ENCODE measurements at regions not wholly inside any gene's neighbourhood (a gene's known extent, or its start where the extent isn't known, plus 50 kb on each side); places are given as distances from the start of the nearest gene placed in this dataset.
A peak's percentile ranks its signal among the peaks of the same experiment; 100 is the strongest.

- Mint-ChIP-seq H3K36me3 (ENCODE audit: low read depth) (no peaks in the 10 kb centered on the region), H3K4me1 (ENCODE audit: low read depth) (no peaks in the 10 kb centered on the region), H3K9me3 (no peaks in the 10 kb centered on the region), H3K4me3 (no peak overlapping the region), H3K27me3 (ENCODE audit: low read depth) (no peaks in the 10 kb centered on the region), H3K27ac (no peak overlapping the region)
- no peak for DNase-seq (ENCODE audit: low spot score)
These were observed 485.0 kb downstream of the SNAPC1 start for GRCh38 chr14:62247266-62247665.

- Mint-ChIP-seq H3K4me1 (ENCODE audit: low read depth) (no peaks in the 10 kb centered on the region), H3K27ac (no peak overlapping the region), H3K27me3 (ENCODE audit: low read depth) (no peaks in the 10 kb centered on the region), H3K4me3 (no peak overlapping the region), H3K36me3 (ENCODE audit: low read depth) (no peaks in the 10 kb centered on the region), H3K9me3 (no peaks in the 10 kb centered on the region)
- DNase-seq (ENCODE audit: low spot score) = no peak
These were observed 489.0 kb downstream of the SNAPC1 start for GRCh38 chr14:62251237-62251636.

- Mint-ChIP-seq H3K4me3 (no peak overlapping the region), H3K36me3 (ENCODE audit: low read depth) (no peaks in the 10 kb centered on the region), H3K27ac (no peak overlapping the region), H3K27me3 (ENCODE audit: low read depth) (no peaks in the 10 kb centered on the region), H3K9me3 (no peaks in the 10 kb centered on the region), H3K4me1 (ENCODE audit: low read depth) (no peaks in the 10 kb centered on the region)
- DNase-seq (ENCODE audit: low spot score) = no peak
These were observed 491.0 kb downstream of the SNAPC1 start for GRCh38 chr14:62253171-62253570.

GRCh38 chr14:62253911-62254310 is 491.7 kb downstream of the SNAPC1 start:
- H3K27ac Mint-ChIP-seq = no peak overlapping the region
- no peaks in the 10 kb centered on the region for H3K27me3 Mint-ChIP-seq (ENCODE audit: low read depth)
- no peak for DNase-seq (ENCODE audit: low spot score)
- no peaks in the 10 kb centered on the region for H3K9me3 Mint-ChIP-seq
- no peaks in the 10 kb centered on the region for H3K4me1 Mint-ChIP-seq (ENCODE audit: low read depth)
- no peak overlapping the region for H3K4me3 Mint-ChIP-seq
- no peaks in the 10 kb centered on the region for H3K36me3 Mint-ChIP-seq (ENCODE audit: low read depth)

GRCh38 chr14:62269204-62269603 is 507.0 kb downstream of the SNAPC1 start:
- peak; percentile 9 for DNase-seq (ENCODE audit: low spot score)
- H3K27me3 Mint-ChIP-seq (ENCODE audit: low read depth) = no peaks in the 10 kb centered on the region
- no peak overlapping the region for H3K4me3 Mint-ChIP-seq
- no peaks in the 10 kb centered on the region for H3K4me1 Mint-ChIP-seq (ENCODE audit: low read depth)
- H3K9me3 Mint-ChIP-seq = no peaks in the 10 kb centered on the region
- no peak overlapping the region for H3K27ac Mint-ChIP-seq
- no peaks in the 10 kb centered on the region for H3K36me3 Mint-ChIP-seq (ENCODE audit: low read depth)

- Mint-ChIP-seq H3K27me3 (ENCODE audit: low read depth) (no peaks in the 10 kb centered on the region), H3K9me3 (no peaks in the 10 kb centered on the region), H3K4me1 (ENCODE audit: low read depth) (no peaks in the 10 kb centered on the region), H3K36me3 (ENCODE audit: low read depth) (no peaks in the 10 kb centered on the region), H3K27ac (no peak overlapping the region), H3K4me3 (no peak overlapping the region)
- no peak for DNase-seq (ENCODE audit: low spot score)
These were observed 508.0 kb downstream of the SNAPC1 start for GRCh38 chr14:62270236-62270635.

GRCh38 chr14:62280366-62280765 is 518.1 kb downstream of the SNAPC1 start:
- Mint-ChIP-seq H3K4me1 (ENCODE audit: low read depth) (no peaks in the 10 kb centered on the region), H3K36me3 (ENCODE audit: low read depth) (no peaks in the 10 kb centered on the region)

GRCh38 chr14:62283837-62284236 is 521.6 kb downstream of the SNAPC1 start:
- Mint-ChIP-seq H3K4me3 (no peak overlapping the region), H3K27ac (no peak overlapping the region), H3K36me3 (ENCODE audit: low read depth) (no peaks in the 10 kb centered on the region), H3K4me1 (ENCODE audit: low read depth) (no peaks in the 10 kb centered on the region), H3K27me3 (ENCODE audit: low read depth) (no peaks in the 10 kb centered on the region), H3K9me3 (no peaks in the 10 kb centered on the region)
- no peak for DNase-seq (ENCODE audit: low spot score)

More at GRCh38 chr14:62280366-62280765, 518.1 kb downstream of the SNAPC1 start:
- no peak overlapping the region for H3K27ac Mint-ChIP-seq
- no peaks in the 10 kb centered on the region for H3K9me3 Mint-ChIP-seq
- no peaks in the 10 kb centered on the region for H3K27me3 Mint-ChIP-seq (ENCODE audit: low read depth)
- DNase-seq (ENCODE audit: low spot score) = no peak
- no peak overlapping the region for H3K4me3 Mint-ChIP-seq

GRCh38 chr14:62289471-62289870 is 527.3 kb downstream of the SNAPC1 start:
- Mint-ChIP-seq H3K36me3 (ENCODE audit: low read depth) (no peaks in the 10 kb centered on the region), H3K27ac (no peak overlapping the region)

GRCh38 chr14:62301080-62301479 is 538.9 kb downstream of the SNAPC1 start:
- Mint-ChIP-seq H3K27ac (no peak overlapping the region), H3K9me3 (no peaks in the 10 kb centered on the region), H3K4me3 (no peak overlapping the region), H3K27me3 (ENCODE audit: low read depth) (no peaks in the 10 kb centered on the region), H3K4me1 (ENCODE audit: low read depth) (no peaks in the 10 kb centered on the region), H3K36me3 (ENCODE audit: low read depth) (no peaks in the 10 kb centered on the region)
- no peak for DNase-seq (ENCODE audit: low spot score)

More at GRCh38 chr14:62289471-62289870, 527.3 kb downstream of the SNAPC1 start:
- no peaks in the 10 kb centered on the region for H3K9me3 Mint-ChIP-seq
- no peaks in the 10 kb centered on the region for H3K4me1 Mint-ChIP-seq (ENCODE audit: low read depth)
- H3K27me3 Mint-ChIP-seq (ENCODE audit: low read depth) = no peaks in the 10 kb centered on the region
- H3K4me3 Mint-ChIP-seq = no peak overlapping the region
- DNase-seq (ENCODE audit: low spot score) = no peak

- Mint-ChIP-seq H3K9me3 (no peaks in the 10 kb centered on the region), H3K27ac (no peak overlapping the region), H3K36me3 (ENCODE audit: low read depth) (no peaks in the 10 kb centered on the region), H3K4me1 (ENCODE audit: low read depth) (no peaks in the 10 kb centered on the region), H3K4me3 (no peak overlapping the region), H3K27me3 (ENCODE audit: low read depth) (no peaks in the 10 kb centered on the region)
- no peak for DNase-seq (ENCODE audit: low spot score)
These were observed 539.7 kb downstream of the SNAPC1 start for GRCh38 chr14:62301911-62302310.

- Mint-ChIP-seq H3K36me3 (ENCODE audit: low read depth) (no peaks in the 10 kb centered on the region), H3K27ac (no peak overlapping the region)
These were observed 541.2 kb downstream of the SNAPC1 start for GRCh38 chr14:62303437-62303836.

GRCh38 chr14:62304257-62304656 is 542.0 kb downstream of the SNAPC1 start:
- no peaks in the 10 kb centered on the region for H3K9me3 Mint-ChIP-seq
- H3K27ac Mint-ChIP-seq = no peak overlapping the region
- no peak for DNase-seq (ENCODE audit: low spot score)
- H3K27me3 Mint-ChIP-seq (ENCODE audit: low read depth) = no peaks in the 10 kb centered on the region
- no peaks in the 10 kb centered on the region for H3K4me1 Mint-ChIP-seq (ENCODE audit: low read depth)
- H3K36me3 Mint-ChIP-seq (ENCODE audit: low read depth) = no peaks in the 10 kb centered on the region
- H3K4me3 Mint-ChIP-seq = no peak overlapping the region

More at GRCh38 chr14:62303437-62303836, 541.2 kb downstream of the SNAPC1 start:
- Mint-ChIP-seq H3K4me3 (no peak overlapping the region), H3K9me3 (no peaks in the 10 kb centered on the region), H3K4me1 (ENCODE audit: low read depth) (no peaks in the 10 kb centered on the region), H3K27me3 (ENCODE audit: low read depth) (no peaks in the 10 kb centered on the region)
- no peak for DNase-seq (ENCODE audit: low spot score)

GRCh38 chr14:62307844-62308243 is 545.6 kb downstream of the SNAPC1 start:
- Mint-ChIP-seq H3K27ac (no peak overlapping the region), H3K4me1 (ENCODE audit: low read depth) (no peaks in the 10 kb centered on the region), H3K27me3 (ENCODE audit: low read depth) (no peaks in the 10 kb centered on the region), H3K4me3 (no peak overlapping the region), H3K36me3 (ENCODE audit: low read depth) (no peaks in the 10 kb centered on the region), H3K9me3 (no peaks in the 10 kb centered on the region)
- no peak for DNase-seq (ENCODE audit: low spot score)

GRCh38 chr14:62308316-62308715 is 546.1 kb downstream of the SNAPC1 start:
- H3K36me3 Mint-ChIP-seq (ENCODE audit: low read depth) = no peaks in the 10 kb centered on the region
- H3K9me3 Mint-ChIP-seq = no peaks in the 10 kb centered on the region
- DNase-seq (ENCODE audit: low spot score) = no peak
- H3K27ac Mint-ChIP-seq = no peak overlapping the region
- no peaks in the 10 kb centered on the region for H3K4me1 Mint-ChIP-seq (ENCODE audit: low read depth)
- no peak overlapping the region for H3K4me3 Mint-ChIP-seq
- H3K27me3 Mint-ChIP-seq (ENCODE audit: low read depth) = no peaks in the 10 kb centered on the region

Data from T-helper 2 cell treated with Interferon-gamma antibody and Interleukin-4, amounts not matched to agents 5 μg/mL and 100 μg/mL, for 36 hours (primary cell).